ENCODE measurements at regions not wholly inside any gene's neighbourhood (a gene's known extent, or its start where the extent isn't known, plus 50 kb on each side); places are given as distances from the start of the nearest gene placed in this dataset.

DNA sequence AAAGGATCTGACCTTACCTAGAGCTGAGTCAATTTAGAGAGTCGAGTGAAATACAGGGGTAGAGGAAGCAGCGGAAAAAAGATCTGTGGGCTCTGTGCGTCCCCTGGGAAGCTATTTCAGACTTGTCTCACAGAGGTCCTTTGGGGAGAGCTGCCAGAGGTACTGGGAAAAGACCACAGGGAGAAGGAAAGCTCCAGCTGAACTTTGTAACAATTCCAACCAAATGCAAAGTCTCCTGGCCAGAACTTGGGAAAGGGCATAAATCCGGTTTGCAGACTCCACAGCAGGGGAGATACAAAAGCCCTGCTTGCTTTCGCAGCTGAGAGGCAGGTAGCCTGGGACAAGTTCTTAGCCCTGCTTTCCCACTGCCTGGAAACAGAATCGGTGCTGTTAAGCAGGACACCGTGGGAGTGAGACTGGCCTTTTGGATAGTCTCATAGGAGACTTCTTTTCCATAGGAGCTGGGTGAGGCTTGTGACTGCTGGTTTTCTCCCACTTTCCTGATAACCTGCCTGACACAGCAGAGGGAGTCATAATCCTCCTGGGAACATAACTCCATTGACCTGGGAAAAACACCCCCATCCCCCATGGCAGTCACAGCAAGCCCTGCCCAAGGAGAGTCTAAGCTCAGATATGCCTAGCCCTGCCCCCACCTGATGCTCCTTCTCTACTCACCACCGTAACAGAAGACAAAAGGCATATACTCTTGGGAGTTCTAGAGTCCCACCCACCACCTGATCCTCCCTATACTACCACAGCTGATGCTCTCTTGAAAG lies 926.2 kb downstream of the KCNMA1 start:
- H3K79me2 ChIP-seq (ENCODE audit: insufficient read depth, low read depth), result no peaks in the 10 kb centered on the region
- H3K27ac ChIP-seq, result no peak overlapping the region
- no peak overlapping the region for H2AFZ ChIP-seq (ENCODE audit: low read depth)
- H3K27me3 ChIP-seq (ENCODE audit: insufficient read depth, low read depth), result no peaks in the 10 kb centered on the region
- no peak overlapping the region for H3K4me3 ChIP-seq (IDR thresholded peaks at IDR 0.05; ENCODE audit: insufficient read depth, low read depth, low read length)
- no peak overlapping the region for H3K9ac ChIP-seq
- H3K36me3 ChIP-seq (ENCODE audit: insufficient read depth), result no peaks in the 10 kb centered on the region
- no peak for TF ChIP-seq CTCF (conservative IDR thresholded peaks at IDR 0.05; ENCODE audit: low read depth, low read length)
- no peaks in the 10 kb centered on the region for H3K4me1 ChIP-seq (ENCODE audit: low read depth, poor library complexity, severe bottlenecking)
- no peaks in the 10 kb centered on the region for H4K20me1 ChIP-seq (ENCODE audit: insufficient read depth)
- H3K4me2 ChIP-seq, result no peak overlapping the region

DNA sequence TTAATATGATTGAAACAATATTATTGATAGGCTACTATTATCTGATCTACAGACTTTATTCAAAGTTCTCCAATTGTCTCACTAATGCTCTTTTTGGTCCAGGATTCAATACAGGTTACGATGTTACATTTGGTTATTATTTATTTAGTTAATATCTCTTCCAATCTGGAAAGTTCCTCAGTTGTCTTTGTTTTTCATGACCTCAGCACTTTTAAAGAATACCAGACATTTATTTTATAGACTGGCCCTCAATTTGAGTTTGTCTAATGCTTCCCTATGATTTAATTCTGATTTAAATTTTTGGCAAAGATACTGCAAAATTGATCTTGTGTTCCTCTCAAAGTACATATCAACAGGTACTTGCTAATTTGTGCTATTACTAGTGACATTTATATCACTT lies 937.4 kb downstream of the KCNMA1 start:
- H2AFZ ChIP-seq (ENCODE audit: low read depth), result no peak overlapping the region
- H4K20me1 ChIP-seq (ENCODE audit: insufficient read depth), result no peaks in the 10 kb centered on the region
- TF ChIP-seq CTCF (conservative IDR thresholded peaks at IDR 0.05; ENCODE audit: low read depth, low read length), result no peak
- H3K9ac ChIP-seq, result no peak overlapping the region
- H3K27me3 ChIP-seq (ENCODE audit: insufficient read depth, low read depth), result no peaks in the 10 kb centered on the region
- H3K4me3 ChIP-seq (IDR thresholded peaks at IDR 0.05; ENCODE audit: insufficient read depth, low read depth, low read length), result no peak overlapping the region
- H3K27ac ChIP-seq, result no peak overlapping the region
- no peaks in the 10 kb centered on the region for H3K36me3 ChIP-seq (ENCODE audit: insufficient read depth)
- H3K4me1 ChIP-seq (ENCODE audit: low read depth, poor library complexity, severe bottlenecking), result no peaks in the 10 kb centered on the region
- no peaks in the 10 kb centered on the region for H3K79me2 ChIP-seq (ENCODE audit: insufficient read depth, low read depth)
- no peak overlapping the region for H3K4me2 ChIP-seq

DNA sequence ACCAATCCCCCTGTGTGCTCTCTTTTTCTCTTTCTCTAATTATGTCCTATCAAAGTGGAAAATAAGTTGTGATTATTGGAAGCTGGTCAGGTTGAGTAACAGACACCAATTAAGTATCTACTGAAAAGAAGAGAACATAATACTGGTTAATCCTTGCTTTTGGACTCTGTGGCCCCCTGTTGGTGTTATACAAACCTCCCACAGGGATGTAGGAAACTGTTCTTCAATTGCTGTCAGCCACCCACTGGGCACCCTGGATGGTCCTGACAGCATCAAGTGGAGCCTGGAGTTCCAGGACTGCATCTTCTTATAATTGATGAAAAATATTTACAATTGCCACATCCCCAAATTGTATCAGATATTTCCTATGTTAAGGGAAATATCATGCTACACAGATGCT lies 939.7 kb downstream of the KCNMA1 start:
- no peak for TF ChIP-seq CTCF (conservative IDR thresholded peaks at IDR 0.05; ENCODE audit: low read depth, low read length)
- Histone ChIP-seq H4K20me1 (ENCODE audit: insufficient read depth) (no peaks in the 10 kb centered on the region), H3K27ac (no peak overlapping the region), H3K9ac (no peak overlapping the region), H3K36me3 (ENCODE audit: insufficient read depth) (no peaks in the 10 kb centered on the region), H3K4me2 (no peak overlapping the region), H2AFZ (ENCODE audit: low read depth) (no peak overlapping the region), H3K27me3 (ENCODE audit: insufficient read depth, low read depth) (no peaks in the 10 kb centered on the region), H3K79me2 (ENCODE audit: insufficient read depth, low read depth) (no peaks in the 10 kb centered on the region), H3K4me1 (ENCODE audit: low read depth, poor library complexity, severe bottlenecking) (no peaks in the 10 kb centered on the region), H3K4me3 (IDR thresholded peaks at IDR 0.05; ENCODE audit: insufficient read depth, low read depth, low read length) (no peak overlapping the region)

GRCh38 chr10:76695069-76695468 lies 942.5 kb downstream of the KCNMA1 start:
- no peaks in the 10 kb centered on the region for H3K4me1 ChIP-seq (ENCODE audit: low read depth, poor library complexity, severe bottlenecking)
- no peak overlapping the region for H3K4me3 ChIP-seq (IDR thresholded peaks at IDR 0.05; ENCODE audit: insufficient read depth, low read depth, low read length)
- no peak overlapping the region for H2AFZ ChIP-seq (ENCODE audit: low read depth)
- H3K27me3 ChIP-seq (ENCODE audit: insufficient read depth, low read depth), result no peaks in the 10 kb centered on the region
- H4K20me1 ChIP-seq (ENCODE audit: insufficient read depth), result no peaks in the 10 kb centered on the region
- H3K4me2 ChIP-seq, result no peak overlapping the region
- no peaks in the 10 kb centered on the region for H3K79me2 ChIP-seq (ENCODE audit: insufficient read depth, low read depth)
- TF ChIP-seq CTCF (conservative IDR thresholded peaks at IDR 0.05; ENCODE audit: low read depth, low read length), result no peak
- H3K36me3 ChIP-seq (ENCODE audit: insufficient read depth), result no peaks in the 10 kb centered on the region
- H3K9ac ChIP-seq, result no peak overlapping the region
- H3K27ac ChIP-seq, result no peak overlapping the region

Measured in KMS-11 (cell line).